ENCODE measurements at regions not wholly inside any gene's neighbourhood (a gene's known extent, or its start where the extent isn't known, plus 50 kb on each side); places are given as distances from the start of the nearest gene placed in this dataset.

GRCh38 chr2:7516484-7517063 lies 599.4 kb downstream of the RNF144A start:
- H3K79me2 ChIP-seq (ENCODE audit: control insufficient read depth, low read length) = no peaks in the 10 kb centered on the region
- no peaks in the 10 kb centered on the region for H4K20me1 ChIP-seq (ENCODE audit: control insufficient read depth, insufficient read depth, low read depth, low read length)
- H3K27ac ChIP-seq (ENCODE audit: low read depth, low read length) = no peak overlapping the region
- H3F3A ChIP-seq (ENCODE audit: control insufficient read depth, insufficient read depth) = no peaks in the 10 kb centered on the region
- H3K27me3 ChIP-seq (ENCODE audit: control insufficient read depth, low read length) = no peaks in the 10 kb centered on the region
- no peaks in the 10 kb centered on the region for H3K9me2 ChIP-seq (replicated peaks; ENCODE audit: control insufficient read depth, low read length)
- TF ChIP-seq, protein P1, sequence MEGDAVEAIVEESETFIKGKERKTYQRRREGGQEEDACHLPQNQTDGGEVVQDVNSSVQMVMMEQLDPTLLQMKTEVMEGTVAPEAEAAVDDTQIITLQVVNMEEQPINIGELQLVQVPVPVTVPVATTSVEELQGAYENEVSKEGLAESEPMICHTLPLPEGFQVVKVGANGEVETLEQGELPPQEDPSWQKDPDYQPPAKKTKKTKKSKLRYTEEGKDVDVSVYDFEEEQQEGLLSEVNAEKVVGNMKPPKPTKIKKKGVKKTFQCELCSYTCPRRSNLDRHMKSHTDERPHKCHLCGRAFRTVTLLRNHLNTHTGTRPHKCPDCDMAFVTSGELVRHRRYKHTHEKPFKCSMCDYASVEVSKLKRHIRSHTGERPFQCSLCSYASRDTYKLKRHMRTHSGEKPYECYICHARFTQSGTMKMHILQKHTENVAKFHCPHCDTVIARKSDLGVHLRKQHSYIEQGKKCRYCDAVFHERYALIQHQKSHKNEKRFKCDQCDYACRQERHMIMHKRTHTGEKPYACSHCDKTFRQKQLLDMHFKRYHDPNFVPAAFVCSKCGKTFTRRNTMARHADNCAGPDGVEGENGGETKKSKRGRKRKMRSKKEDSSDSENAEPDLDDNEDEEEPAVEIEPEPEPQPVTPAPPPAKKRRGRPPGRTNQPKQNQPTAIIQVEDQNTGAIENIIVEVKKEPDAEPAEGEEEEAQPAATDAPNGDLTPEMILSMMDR (IDR thresholded peaks at IDR 0.05; ENCODE audit: low read depth, low read length, poor library complexity, severe bottlenecking) = no peak
- TF ChIP-seq EZH2phosphoT487 (IDR thresholded peaks at IDR 0.05; ENCODE audit: borderline replicate concordance, low read length) = no peak
- H3K36me3 ChIP-seq (ENCODE audit: control insufficient read depth, low read length) = no peaks in the 10 kb centered on the region
- H3K4me3 ChIP-seq (ENCODE audit: low read length) = no peak overlapping the region
- peaks cover 28% of the 10 kb centered on the region for H3K4me1 ChIP-seq (ENCODE audit: control insufficient read depth, low read length)
- no peaks in the 10 kb centered on the region; the same call in 1 of the 2 replicates for H3K9me3 ChIP-seq (ENCODE audit: control insufficient read depth, insufficient read depth, low read length)
- H3K4me2 ChIP-seq (ENCODE audit: low read length) = peak overlapping the region; percentile 10; the same call in 1 of the 2 replicates

- Histone ChIP-seq H3K4me1 (ENCODE audit: control insufficient read depth, low read length) (peaks cover 28% of the 10 kb centered on the region), H3K9me2 (replicated peaks; ENCODE audit: control insufficient read depth, low read length) (no peaks in the 10 kb centered on the region), H3K4me3 (ENCODE audit: low read length) (no peak overlapping the region), H3K9me3 (ENCODE audit: control insufficient read depth, insufficient read depth, low read length) (no peaks in the 10 kb centered on the region; the same call in 1 of the 2 replicates), H3F3A (ENCODE audit: control insufficient read depth, insufficient read depth) (no peaks in the 10 kb centered on the region), H4K20me1 (ENCODE audit: control insufficient read depth, insufficient read depth, low read depth, low read length) (no peaks in the 10 kb centered on the region), H3K27ac (ENCODE audit: low read depth, low read length) (no peak overlapping the region), H3K36me3 (ENCODE audit: control insufficient read depth, low read length) (no peaks in the 10 kb centered on the region), H3K27me3 (ENCODE audit: control insufficient read depth, low read length) (no peaks in the 10 kb centered on the region), H3K79me2 (ENCODE audit: control insufficient read depth, low read length) (no peaks in the 10 kb centered on the region), H3K4me2 (ENCODE audit: low read length) (peak overlapping the region; percentile 10; the same call in 1 of the 2 replicates)
- TF ChIP-seq EZH2phosphoT487 (IDR thresholded peaks at IDR 0.05; ENCODE audit: borderline replicate concordance, low read length) = no peak
- TF ChIP-seq, protein P1 (IDR thresholded peaks at IDR 0.05; ENCODE audit: low read depth, low read length, poor library complexity, severe bottlenecking) = no peak
These were observed 599.9 kb downstream of the RNF144A start for GRCh38 chr2:7517088-7517487.

DNA sequence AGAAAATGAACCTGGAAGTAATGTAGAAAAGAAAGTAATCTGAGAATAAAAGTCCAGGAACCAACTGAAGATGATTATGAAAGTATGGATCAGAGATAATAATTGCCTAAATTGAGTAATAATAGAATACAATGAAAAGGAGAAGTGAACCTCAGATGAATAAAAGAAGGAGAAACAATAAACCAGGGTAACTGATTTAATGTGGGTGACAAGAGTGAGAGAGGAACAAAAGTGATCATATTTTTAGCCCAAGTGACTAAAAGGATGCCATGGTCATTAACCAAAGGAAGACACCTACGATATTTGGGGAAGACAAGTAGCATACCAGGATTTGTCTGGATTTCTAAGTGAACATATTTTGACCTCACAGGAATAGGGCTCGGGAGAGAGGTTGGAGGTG lies 600.6 kb downstream of the RNF144A start:
- Histone ChIP-seq H3K36me3 (ENCODE audit: control insufficient read depth, low read length) (no peaks in the 10 kb centered on the region), H3K4me3 (ENCODE audit: low read length) (no peak overlapping the region), H3K79me2 (ENCODE audit: control insufficient read depth, low read length) (no peaks in the 10 kb centered on the region), H3K4me2 (ENCODE audit: low read length) (no peak overlapping the region), H3K27ac (ENCODE audit: low read depth, low read length) (no peak overlapping the region), H3K9me2 (replicated peaks; ENCODE audit: control insufficient read depth, low read length) (no peaks in the 10 kb centered on the region), H3K4me1 (ENCODE audit: control insufficient read depth, low read length) (peaks cover 28% of the 10 kb centered on the region), H3K27me3 (ENCODE audit: control insufficient read depth, low read length) (no peaks in the 10 kb centered on the region), H3F3A (ENCODE audit: control insufficient read depth, insufficient read depth) (no peaks in the 10 kb centered on the region), H4K20me1 (ENCODE audit: control insufficient read depth, insufficient read depth, low read depth, low read length) (no peaks in the 10 kb centered on the region), H3K9me3 (ENCODE audit: control insufficient read depth, insufficient read depth, low read length) (no peaks in the 10 kb centered on the region; the same call in 1 of the 2 replicates)
- TF ChIP-seq EZH2phosphoT487 (IDR thresholded peaks at IDR 0.05; ENCODE audit: borderline replicate concordance, low read length) = no peak
- TF ChIP-seq, protein P1 (IDR thresholded peaks at IDR 0.05; ENCODE audit: low read depth, low read length, poor library complexity, severe bottlenecking) = no peak

All from DOHH2 (cell line).